Right ventricle myocardium superior (tissue), 1 donor: ENCODE measurements at regions not wholly inside any gene's neighbourhood (a gene's known extent, or its start where the extent isn't known, plus 50 kb on each side); places are given as distances from the start of the nearest gene placed in this dataset.

Experiments used
- ATAC-seq: fragments of 200-7000 bp; cut with Tn5 transposase; one replicate; pipeline ENCODE4 v1.9.1; 2020; ENCODE audit warnings: mild to moderate bottlenecking; ENCODE audit not compliant: poor library complexity
- DNase-seq: peaks from one replicate; pipeline ENCODE4 v3.0.0-alpha.2; 2020
- intact Hi-C: fragments of 100-400 bp; cut with DNase I; formaldehyde crosslinking; loops from one replicate; pipeline ENCODE4 v1.11.2; 2022
- donor health status: DM: no; HTN: yes; CAD: no; lungs with severe emphysema.

DNA sequence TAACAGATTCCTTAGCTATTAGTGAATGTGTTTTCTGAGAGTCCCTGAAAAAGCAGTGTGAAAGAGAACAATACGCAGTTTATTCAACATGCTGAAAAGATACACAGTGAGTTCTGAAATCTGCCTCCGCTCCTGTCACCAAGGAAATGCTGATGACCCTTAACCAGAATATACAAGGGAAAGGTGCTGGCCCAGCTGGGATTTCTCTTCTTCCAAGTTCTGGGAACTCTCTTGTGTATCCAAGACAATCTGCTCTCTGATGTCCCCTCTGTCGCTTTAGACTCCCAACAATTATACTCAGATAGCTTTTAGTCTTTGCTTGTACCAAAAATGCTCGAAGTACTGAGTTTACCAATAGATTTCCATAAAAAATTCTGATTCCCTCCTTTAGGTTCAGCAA lies 214.9 kb downstream of the TMEM167A start:
- ATAC-seq (no peak), DNase-seq (no peak)
- intact Hi-C loops: no loop called here

DNA sequence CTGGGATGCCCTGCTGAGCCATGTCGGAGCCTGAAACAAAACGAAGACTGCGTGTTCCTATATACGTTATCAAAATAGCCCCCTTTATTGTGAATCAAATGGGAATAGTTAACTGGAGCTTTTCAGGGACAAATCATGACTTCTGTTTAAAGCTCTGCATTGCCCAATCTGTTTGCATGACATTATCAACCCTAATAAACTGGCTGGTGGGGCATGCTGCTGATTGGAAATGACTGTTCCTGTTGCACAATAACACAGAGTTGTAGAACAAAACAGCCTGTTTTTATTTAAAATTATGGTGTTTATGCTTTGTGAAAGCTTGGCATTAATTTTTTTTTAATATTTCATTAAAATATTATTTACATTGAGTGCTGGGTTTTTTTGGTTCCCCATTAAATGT lies 215.5 kb downstream of the TMEM167A start:
- intact Hi-C loops: no loop called here
- DNase-seq: no peak
- ATAC-seq: peak; percentile 41

DNA sequence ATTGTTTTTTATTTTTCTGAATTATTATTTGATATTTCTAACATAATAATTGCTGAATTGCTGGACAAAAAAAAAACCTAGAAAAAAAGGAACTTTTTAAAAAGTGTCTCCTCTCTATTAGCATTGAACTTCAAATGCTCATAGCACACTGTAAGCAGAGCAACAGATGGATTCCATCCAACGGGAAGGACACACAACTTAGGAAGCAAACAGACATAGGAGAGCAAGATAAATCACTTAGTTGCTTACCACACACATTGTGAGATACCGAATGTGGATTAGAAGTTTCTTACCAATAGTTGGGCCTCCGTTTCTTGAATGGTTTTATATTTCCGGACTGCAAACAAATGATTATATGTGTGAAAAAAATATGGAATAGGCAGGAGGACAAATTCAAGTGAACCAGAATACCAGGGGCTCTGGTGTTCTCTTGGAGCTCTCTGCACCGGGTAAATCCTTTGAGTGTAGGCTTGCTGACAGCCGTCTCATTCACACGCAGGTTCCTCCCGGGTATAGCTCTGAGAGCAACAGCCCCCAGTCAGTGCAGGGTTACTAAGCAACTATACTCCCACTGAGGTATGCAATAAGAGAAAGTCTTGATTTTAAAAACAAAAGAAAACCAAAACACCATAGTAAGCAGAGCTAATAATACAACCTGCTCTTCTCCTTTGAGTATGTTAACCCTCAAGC lies 217.6 kb downstream of the TMEM167A start:
- intact Hi-C loops: no loop called here
- peak; percentile 62 for ATAC-seq

DNA sequence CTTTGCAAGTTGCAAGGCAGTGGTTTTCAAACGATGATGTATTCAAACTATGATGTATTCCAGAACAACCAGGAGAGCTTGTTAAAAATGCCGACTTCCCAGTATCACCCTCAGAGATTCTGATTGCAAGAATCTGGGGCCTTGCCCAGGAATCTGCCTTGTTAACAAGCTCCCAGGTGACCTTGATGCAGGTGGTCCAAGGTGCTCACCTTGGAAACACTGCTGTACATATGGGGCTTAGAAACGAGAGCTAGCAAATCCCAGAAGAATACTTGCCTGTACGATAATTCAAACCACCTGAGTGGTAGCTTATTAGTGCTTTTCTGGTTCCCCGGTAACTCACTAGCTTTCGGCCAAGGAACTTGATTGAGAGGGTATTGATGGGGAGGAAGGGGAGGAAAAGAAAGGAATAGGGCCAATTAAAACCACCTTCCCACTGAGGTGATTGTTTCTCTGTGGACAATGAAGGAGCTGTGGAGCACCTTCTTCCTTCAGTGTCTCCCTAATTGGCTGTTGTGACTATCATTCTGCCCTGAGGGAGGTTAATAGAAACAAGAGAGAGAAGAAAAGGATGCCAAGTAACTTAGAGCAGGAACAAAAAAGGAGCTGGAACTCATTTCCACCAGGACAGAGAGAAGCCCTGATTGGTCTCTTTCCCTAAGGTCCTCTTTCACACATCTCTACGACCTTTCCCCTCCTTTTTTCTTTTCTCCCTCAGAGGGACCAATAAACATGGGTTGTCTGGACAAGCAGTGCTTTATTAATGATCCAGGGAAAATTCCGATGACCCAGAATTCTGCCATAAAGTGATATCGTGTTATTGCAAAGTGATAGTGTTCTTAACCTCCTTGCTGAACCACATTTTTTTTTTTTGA lies 218.8 kb downstream of the TMEM167A start:
- no peak for ATAC-seq
- DNase-seq: no peak
- intact Hi-C loops: no loop called here

More for the DNA sequence above, 217.6 kb downstream of the TMEM167A start:
- no peak for DNase-seq

DNA sequence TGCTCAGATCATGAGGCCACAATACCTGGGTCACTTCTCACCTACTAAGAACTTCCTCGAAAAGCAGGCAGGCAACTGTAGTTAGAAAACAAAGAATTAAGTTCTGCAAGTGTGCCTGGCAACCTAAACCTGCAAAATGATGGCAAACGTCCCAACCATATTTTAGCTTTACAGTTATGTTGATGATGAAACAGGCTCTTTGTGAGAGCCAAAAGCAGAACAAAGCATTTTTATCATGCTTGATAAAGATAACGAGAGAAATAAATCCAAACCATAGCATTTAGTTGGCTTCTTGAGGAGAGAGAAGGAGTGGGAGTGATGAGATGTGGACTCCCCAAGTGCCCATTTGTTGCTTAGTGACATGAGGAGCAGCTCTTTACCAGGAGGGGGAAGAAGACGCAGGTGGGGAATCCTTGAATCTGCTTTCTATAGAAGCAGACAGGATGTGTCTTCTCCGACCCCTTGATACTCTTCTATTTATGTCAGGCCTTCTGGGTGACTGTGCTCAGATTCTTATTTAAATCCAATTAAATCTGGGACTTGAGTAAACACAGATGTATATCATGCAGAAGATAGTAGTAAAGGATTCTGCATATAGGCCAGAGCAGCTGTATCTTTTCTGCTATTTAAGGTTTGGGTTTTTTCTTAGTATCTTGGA lies 221.2 kb downstream of the TMEM167A start:
- DNase-seq (no peak), ATAC-seq (no peak)
- intact Hi-C loops: no loop called here

DNA sequence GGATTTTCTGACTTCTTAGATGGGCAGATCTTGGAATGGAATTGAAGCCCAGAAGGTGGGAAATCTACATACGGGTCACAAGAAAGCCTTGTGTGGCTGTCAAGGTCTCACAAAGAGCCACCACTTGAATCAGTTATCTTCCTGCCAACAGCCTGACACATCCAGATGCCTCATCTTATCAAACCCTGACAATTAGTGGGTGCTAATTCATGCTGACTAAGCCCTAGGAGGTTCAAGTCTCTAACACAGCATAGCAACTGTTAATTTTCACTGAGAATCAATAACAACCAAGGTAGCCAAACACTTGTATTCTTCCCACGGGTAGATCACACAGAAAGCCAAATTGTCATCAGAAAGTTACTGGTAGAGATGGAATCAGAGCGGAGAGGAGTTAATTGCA lies 222.2 kb downstream of the TMEM167A start:
- no peak for ATAC-seq
- intact Hi-C loops: no loop called here

DNA sequence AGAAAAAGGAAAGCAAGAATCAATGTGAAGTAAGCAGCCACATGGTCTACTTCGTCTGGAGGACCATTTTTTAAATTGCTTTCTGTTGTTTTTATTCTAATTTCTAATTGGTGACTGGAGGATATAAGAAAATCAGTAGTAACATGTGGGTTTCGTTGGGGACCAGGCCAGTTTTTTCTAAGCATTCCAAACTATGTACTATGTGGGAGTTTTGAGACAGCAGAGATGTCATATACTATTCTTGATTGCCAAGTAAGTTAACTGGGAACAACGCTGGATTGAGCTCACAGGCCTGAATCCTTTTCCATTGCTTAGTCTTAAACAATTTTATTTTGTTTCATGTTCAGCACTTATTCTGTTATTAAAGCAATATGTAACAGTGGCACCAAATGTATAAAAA lies 225.7 kb downstream of the TMEM167A start:
- ATAC-seq (no peak), DNase-seq (no peak)
- intact Hi-C loops: no loop called here

More for the DNA sequence above, 222.2 kb downstream of the TMEM167A start:
- DNase-seq: no peak

DNA sequence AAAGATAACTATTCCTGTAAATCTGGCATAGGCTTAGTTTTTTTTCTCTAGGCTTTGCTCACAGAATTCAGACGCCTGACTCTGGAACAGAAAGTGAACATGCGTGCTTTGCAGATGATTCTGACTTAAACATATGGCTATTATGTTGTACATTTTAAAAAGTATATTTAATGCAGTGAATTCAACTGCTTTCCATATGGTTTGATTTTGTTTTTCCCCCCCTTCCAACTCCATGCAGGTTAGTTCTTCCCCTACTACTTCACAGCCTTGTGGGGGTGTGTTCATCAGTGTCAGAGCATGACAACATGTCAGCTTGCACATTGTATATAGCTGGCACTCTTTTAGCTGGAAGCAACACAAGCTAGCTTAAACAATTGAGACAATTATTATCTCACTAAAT lies 226.8 kb downstream of the TMEM167A start:
- ATAC-seq (no peak), DNase-seq (no peak)
- intact Hi-C loops: no loop called here

DNA sequence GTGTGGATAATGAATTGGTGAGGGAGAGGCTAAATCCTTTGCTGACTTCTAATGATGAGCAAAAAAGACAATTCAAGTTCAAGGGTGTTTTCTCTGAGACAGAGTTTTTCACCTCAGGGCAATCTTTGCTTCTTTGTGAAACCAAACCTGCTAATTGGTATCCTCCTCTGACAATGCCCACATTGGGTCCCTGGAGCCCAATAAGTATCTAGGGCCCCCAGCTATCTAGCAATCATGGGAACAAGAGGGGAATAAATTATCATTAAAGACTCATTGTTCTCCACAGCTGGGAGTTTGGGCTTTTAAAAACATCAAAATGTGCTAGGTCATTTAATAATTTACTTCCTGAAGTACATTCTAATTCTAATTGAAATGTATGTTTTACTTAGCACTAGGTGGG lies 227.3 kb downstream of the TMEM167A start:
- no peak for ATAC-seq
- intact Hi-C loops: no loop called here
- DNase-seq: no peak

DNA sequence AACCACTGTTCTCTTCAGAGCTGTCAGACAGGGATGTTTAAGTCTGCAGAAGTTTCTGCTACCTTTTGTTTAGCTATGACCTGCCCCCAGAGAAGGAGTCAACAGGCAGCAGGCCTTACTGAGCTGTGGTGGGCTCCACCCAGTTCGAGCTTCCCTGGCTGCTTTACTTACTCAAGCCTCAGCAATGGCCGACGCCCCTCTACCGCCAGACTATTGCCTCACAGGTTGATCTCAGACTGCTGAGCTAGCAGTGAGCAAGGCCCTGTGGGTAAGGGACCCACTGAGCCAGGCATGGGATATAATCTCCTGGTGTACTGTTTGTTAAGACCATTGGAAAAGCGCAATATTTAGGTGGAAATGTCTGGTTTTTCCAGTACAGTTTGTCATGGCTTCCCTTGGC lies 229.6 kb downstream of the TMEM167A start:
- no peak for DNase-seq
- no peak for ATAC-seq
- intact Hi-C loops: no loop called here

DNA sequence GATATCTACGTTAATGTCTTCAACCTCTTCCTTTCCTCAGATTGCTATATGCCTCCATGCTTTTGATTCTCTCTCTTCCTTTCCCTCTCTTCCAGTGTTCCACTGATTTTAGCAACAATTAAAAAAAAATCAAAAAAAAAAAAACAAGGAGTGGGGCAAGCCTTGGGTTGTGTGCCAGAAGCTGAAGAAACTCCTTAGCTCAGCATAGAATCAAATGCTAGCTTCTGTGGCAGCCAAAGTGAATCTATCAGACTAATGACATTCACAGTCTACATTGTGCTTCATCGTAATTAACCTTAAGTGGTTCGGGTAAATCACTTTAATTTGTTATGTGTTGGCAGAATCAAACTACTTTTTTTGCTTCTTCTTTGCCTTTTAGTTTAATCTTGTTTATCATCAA lies 237.3 kb downstream of the TMEM167A start:
- ATAC-seq: no peak
- no peak for DNase-seq
- intact Hi-C loops: no loop called here

DNA sequence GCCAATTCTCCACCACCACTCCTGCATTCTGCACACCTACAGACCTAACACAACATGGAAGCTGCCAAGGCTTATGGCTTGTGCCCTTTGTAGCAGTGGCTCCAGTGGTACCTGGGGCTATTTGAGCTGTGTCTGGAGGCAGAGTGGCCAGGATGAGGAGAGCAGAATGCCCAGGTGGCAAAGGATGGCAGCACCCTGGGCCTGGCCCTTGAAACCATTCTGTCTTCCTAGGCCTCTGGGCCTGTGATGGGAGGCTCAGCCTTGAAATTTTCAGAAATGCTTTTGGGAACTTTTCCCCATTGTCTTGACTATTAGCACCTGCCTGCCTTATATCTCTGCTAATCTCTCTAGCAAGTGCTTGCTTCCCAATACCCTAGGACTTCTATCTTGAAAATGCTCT lies 241.7 kb downstream of the TMEM167A start:
- ATAC-seq (no peak), DNase-seq (no peak)
- intact Hi-C loops: no loop called here

DNA sequence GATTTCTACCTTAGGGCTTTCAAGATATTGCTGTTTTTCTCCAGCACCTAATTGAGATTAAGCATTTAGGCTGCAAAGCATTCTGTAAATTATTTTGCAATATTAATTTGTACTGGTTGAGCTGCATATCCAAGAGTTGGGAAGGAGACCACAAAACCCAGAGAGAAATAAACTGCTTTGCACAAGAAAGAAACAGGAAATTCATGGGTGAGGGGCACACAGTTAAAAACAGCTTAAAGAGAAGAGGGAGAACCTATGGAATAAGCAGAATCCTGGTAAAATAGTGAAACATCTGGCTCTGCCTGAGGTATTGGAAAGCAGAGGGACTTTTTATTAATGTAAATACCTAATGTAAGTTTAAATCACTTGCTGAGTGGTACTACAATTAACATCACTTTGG lies 243.0 kb downstream of the TMEM167A start:
- no peak for ATAC-seq
- DNase-seq: no peak
- intact Hi-C loops: no loop called here

DNA sequence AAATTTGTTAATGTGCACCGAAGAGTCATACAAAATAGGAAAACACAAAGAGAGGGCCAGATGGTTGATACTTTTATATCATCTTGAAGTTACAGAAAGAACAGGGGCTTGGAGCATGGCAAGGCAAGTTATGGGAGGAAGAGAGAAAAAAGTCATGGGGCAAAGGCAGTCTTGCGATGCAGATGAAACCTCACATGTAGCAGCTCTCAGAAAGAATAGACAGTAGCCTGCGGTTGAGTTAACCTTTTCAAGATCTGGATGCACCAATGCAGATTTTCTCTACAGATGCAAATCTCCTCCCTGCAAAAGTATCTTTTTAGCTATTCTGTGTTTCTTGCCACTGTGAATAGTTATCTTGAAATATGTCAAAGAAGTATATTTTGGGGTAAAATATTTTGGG lies 243.9 kb downstream of the TMEM167A start:
- no peak for ATAC-seq
- DNase-seq: no peak
- intact Hi-C loops: no loop called here

DNA sequence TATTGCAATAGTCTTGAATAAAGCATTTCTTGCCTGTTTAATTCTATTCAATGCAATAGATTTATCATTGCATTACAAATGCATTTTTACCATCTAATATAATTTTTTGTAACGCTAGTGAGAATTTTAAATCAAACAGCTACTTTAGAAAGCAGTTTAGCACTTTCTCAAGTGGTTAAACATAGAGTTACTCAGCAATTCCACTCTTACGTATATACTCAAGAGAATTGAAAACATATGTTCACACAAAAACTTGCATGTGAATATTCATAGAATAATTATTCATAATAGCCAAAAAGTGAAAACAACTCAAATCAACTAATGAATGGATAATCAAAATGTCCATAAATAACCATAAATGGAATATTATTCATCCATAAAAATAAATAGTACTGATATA lies 244.7 kb downstream of the TMEM167A start:
- DNase-seq: no peak
- ATAC-seq: no peak
- intact Hi-C loops: no loop called here

DNA sequence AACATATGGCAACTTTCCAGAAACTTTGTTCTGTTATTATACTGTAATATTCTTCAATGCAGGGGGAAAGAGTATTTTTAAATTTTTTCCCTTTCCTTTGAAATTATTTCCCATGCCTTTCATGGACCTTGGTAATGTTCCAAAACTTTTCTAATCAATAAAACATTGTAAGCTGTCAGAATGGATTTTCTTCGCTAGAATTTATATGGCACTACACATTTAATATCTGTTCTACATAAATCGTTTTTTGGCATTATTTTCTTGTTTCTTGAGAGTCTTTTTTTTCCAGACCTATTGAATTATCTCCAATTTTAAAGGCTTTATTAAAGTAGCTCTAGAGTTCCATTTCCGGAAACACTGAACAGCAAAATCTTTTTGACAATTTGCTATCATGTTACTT lies 249.0 kb downstream of the TMEM167A start:
- no peak for ATAC-seq
- DNase-seq: no peak
- intact Hi-C loops: no loop called here

DNA sequence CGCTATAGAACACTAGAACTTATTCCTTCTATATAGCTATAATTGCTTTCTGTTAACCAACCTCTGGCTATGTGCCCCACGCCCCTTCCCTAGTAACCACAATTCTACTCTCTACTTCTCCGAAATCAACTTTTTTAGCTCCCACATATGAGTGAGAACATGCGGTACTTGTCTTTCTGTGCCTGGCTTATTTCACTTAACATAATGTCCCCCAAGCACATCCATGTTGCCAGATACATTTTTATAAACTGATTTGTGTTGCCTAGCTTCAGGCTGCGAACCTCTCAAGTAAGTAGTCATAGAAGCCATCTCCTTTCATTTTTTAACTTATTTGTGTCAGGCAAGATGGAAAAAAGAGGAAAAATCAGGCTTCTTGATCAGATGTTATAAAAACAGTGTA lies 249.5 kb downstream of the TMEM167A start:
- intact Hi-C loops: no loop called here
- ATAC-seq: no peak
- no peak for DNase-seq

DNA sequence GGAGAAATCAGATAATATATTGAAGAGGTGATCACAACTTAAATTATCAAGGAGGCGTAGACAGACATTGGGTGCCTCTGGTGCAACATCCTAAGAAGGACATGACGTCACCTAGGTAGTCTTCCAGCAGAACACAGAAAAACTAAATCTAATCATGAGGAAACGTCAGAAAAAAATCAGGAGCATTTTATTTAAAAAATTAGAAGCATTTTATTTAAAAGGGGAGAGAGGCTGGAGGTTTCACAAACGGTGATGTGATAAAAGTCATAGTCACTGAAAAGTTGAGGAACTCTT lies 254.6 kb downstream of the TMEM167A start:
- DNase-seq (no peak), ATAC-seq (no peak)
- intact Hi-C loops: no loop called here

DNA sequence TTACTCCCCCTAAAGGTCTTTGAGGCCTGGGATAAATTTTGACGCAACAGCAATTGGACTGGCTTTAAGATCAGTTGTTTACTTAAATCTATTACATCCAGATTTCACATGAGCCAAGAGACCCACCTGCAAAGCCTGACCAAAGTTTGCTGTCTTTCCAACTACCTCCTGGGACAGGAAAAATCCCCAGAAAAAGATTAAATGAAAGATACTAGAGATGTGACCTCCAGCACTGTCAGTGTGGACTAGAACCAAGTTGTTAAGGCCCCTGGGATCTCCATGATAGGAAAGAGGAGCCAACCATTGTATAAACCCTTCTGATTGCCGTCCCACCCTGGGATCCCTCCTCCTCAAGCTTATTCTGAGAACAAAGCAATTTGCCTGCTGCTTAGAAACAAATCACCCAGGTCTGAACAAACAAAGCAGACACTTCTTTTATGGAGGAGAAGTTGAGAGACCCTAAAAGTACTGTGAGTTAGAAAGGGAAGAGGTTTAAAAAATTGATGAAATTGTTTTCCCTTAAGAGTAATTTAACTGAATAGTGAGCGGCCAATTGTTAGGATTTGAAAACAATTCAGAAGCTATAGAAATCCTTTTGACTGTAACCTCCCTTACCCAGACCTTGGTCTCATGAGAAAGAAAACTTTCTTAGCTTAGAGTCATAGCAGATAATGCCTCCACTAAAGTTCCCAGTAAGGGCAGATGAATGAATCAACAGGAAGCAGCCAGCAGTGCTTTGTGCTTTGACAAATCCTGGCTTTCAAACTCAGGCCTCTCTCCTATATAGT lies 255.2 kb downstream of the TMEM167A start:
- intact Hi-C loops: no loop called here
- ATAC-seq (no peak), DNase-seq (no peak)
